ENCODE measurements at regions not wholly inside any gene's neighbourhood (a gene's known extent, or its start where the extent isn't known, plus 50 kb on each side); places are given as distances from the start of the nearest gene placed in this dataset.

DNA sequence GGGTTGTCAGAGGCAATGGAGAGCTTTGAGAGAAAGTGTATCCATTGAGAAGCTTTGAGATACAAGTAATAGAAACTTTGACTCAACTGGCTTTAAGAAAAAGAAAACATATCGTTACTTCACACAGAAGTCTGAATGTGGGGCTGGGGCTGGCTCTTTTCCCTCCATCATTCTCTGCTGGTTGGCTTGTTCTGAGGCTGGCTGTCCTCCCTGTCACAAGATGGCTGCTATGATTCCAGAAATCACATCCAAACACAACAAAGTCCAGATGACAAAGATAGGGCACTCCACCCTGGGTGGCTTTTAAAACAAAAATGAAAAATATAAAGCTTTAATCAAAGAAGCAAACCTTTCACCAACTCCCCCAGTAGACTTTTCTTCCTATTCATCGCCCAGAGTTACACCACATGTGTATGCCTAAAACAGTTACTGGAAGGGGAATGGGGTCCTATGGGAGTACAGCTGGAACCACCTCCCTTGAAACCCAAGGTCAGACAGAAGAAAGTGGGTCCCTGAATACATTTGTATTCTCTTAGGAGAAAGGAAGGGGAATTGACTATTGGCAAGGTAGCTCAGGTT lies 284.3 kb downstream of the GAS1 start:
- TF ChIP-seq, protein P1, sequence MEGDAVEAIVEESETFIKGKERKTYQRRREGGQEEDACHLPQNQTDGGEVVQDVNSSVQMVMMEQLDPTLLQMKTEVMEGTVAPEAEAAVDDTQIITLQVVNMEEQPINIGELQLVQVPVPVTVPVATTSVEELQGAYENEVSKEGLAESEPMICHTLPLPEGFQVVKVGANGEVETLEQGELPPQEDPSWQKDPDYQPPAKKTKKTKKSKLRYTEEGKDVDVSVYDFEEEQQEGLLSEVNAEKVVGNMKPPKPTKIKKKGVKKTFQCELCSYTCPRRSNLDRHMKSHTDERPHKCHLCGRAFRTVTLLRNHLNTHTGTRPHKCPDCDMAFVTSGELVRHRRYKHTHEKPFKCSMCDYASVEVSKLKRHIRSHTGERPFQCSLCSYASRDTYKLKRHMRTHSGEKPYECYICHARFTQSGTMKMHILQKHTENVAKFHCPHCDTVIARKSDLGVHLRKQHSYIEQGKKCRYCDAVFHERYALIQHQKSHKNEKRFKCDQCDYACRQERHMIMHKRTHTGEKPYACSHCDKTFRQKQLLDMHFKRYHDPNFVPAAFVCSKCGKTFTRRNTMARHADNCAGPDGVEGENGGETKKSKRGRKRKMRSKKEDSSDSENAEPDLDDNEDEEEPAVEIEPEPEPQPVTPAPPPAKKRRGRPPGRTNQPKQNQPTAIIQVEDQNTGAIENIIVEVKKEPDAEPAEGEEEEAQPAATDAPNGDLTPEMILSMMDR (IDR thresholded peaks at IDR 0.05; ENCODE audit: insufficient read depth, low read depth, low read length) = no peak
- no peak for TF ChIP-seq EZH2 (IDR thresholded peaks at IDR 0.05; ENCODE audit: insufficient read depth, low read length)

Data from astrocyte (in vitro differentiated cells and primary cell).